HL-60/S4 (cell line): ENCODE measurements at regions not wholly inside any gene's neighbourhood (a gene's known extent, or its start where the extent isn't known, plus 50 kb on each side); places are given as distances from the start of the nearest gene placed in this dataset.

Experiments
- in situ Hi-C: fragments of 300-500 bp; cut with MboI; formaldehyde crosslinking; loops from 2 replicates; pipeline ENCODE4 v1.14.3; 2022; ENCODE audit warnings: low sequenced_read_pairs

DNA sequence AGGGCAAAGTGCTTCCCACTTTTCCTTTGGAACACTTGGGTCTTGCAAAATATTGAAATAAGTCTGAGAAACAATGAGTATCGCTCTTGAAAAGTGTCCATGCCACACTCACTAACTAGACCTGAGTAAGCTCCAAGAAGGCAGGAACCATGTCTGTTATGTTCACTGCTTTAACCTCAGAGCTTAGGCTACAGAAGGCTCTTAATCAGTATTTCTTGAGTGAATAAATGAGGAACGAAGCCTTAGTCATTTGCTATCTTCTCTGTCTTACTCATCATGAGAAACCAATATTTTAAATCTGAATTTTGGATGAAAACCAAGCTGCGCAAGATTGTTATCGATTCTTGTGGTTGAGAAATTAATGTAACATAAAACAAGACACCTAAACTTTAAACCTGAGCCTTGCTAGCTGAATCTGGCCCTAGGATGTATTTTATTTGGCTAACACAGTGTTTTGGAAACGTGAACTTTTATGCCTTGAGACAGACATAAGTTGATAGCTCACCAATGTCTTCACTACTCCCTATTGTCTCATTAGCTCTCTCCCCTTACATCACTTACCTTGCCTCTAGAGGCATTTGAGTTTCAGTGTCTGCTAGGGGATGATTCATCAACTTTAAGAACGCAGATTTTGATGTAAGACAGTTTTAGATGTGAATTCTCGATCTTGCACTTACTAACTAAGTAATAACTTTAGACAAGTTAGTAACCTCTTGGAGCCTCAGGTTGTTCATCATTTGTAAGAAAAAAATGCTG lies 392.8 kb upstream of the MEIS1 start:
- in situ Hi-C loops: no loop called here

DNA sequence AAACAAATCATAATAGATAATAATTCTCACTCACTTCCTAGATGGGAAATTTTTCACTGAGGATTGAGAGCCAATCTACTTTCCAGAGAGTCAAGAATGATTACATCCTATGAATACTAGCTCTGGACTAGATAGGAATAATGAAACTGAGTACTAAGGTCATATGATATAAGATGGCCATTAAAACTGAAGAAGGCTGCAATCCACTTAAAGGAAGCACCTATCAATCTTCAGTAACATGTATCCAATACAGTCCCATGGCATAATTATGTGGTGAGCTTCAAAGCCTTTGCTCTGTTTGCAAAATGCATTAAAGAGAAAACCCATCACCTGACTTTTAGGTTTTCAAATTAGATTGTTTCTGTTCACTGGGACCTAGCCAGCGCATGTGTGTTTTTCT lies 398.0 kb upstream of the MEIS1 start:
- in situ Hi-C loops: no loop called here

DNA sequence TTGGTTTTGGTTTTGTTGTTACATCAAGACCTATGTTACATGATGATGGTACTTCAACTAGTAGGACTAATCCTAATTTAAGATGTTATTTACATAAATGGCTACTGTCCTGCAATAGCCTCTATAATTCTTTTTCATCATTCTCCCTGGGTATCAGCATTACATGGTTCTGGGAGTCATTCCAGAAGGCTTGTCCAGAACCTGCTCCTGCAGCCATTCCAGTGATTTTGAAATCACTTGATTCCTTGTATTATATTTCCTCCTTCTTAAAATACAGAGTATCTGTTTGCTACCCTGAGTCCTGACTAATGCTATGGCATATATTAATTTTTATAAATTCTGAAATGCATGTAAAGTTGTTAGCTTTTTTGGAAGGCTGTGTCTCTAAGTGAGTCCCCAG lies 400.5 kb upstream of the MEIS1 start:
- in situ Hi-C loops: no loop called here

DNA sequence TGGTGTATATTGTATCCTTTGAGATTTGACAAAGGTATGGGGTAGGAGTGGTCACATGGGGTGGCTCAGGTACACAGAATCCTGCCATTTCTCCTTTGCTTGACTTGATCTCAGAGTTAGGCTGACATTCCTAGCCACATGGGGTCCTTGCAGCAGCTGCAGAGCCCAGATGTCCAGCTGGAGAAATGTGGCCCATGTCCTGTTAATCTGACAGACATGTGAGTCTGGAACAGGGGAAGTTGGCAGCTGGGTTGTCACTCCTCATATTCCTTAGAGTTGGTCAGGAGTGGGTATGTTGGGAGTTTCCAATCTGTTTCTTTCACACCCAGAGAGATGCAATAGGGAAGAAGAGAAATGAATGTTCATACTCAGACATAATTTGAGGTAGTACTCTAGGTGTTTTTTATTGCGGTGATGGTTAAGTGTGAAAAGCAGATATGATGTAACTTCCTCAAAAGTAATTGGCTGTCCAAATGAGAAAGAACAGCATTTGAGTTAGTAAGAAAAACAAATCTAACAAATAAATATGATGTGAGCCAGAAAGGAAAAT lies 402.6 kb upstream of the MEIS1 start:
- in situ Hi-C loops: no loop called here

DNA sequence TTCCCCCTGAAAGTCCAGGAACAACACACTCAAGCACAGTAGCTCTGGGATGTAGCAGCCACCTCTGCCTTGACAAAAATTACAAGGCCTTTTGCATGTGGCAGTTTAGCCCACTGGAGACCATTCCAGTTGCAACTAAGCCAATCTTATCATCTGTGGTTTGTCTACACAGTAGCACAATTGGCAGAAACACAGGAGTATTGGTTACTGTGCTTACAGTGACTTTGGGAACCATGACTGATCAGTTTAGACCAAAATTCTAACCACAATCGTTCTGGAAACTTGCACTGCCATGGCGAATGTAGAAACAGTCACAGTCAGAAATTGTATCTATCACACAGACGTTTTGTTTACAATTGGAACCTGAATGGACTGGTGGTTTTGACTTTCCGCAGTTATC lies 403.7 kb upstream of the MEIS1 start:
- in situ Hi-C loops: no loop called here

DNA sequence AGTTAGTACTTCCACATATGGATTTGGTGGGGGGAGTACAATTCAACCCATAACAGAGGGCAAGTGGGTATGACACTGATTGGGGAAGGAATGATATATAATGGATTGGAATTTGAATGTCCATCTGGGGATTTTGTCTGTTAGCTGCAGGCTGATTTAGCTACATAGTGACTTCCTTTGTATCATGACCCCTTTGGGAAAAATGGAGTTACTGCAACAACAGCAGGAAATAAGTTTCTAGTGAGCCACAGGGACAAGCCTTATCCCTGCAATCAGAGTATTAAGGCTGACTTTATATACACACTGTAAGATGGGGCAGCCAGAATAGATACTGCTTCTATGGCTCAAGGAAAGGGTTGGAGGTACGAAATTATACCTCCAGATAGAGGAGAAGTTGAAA lies 404.4 kb upstream of the MEIS1 start:
- in situ Hi-C loops: no loop called here

DNA sequence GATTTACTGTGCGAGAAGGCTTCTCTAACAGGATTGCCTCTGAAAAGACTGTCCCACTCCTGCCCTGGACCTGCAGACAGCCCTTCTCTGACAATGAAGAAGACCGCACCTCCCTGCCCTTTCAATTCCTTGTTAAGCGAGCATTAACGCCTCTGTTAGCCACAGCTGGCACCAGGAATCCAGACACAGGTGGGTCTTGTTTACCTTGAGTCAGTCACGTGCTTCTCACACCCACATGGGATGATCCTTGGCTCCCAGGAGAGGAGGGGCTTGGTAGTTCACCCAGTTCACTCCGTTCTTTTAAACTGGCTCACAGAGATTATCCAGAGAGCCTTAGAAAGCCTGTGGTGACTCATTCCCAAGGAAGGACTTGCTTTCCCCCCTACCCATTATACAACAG lies 410.5 kb upstream of the MEIS1 start:
- in situ Hi-C loops: no loop called here

DNA sequence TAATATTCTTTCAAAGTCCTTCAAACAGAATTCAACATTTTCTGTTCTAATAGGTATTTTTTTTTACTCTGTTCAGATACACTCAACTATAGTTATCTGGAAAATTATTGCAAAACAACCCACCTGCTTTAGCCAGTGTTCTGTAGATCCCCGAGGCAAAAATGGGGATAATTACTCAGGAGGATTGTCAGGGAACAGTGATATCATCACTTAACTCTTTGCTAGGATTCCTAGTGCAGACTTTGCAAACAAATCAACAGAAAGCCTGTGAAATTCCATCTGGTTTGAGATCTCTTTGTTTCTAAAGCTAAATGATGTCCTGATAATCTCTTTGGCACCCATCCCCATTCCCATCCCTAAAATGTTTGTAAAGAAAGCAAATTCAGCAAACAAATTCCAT lies 413.6 kb upstream of the MEIS1 start:
- in situ Hi-C loops: no loop called here

DNA sequence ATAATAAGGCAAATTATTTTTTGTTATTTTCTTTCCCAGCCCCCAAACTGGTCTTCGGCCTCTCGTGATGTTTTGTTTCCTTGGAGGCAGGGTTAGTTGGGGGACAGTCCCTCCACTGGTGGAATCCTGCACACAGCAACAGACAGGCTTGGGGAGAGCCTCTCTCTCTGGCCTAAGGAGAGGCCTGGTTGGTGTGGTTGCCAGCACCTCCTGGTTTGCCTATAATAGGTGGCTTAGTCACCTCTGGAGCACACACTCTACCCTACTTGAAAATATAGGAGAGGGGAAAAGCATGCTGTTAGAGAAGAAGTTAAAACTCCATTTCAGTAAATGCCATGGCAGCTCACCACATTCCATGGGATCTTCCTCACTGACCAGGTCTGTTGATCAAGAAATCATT lies 417.2 kb upstream of the MEIS1 start:
- in situ Hi-C loops: no loop called here

DNA sequence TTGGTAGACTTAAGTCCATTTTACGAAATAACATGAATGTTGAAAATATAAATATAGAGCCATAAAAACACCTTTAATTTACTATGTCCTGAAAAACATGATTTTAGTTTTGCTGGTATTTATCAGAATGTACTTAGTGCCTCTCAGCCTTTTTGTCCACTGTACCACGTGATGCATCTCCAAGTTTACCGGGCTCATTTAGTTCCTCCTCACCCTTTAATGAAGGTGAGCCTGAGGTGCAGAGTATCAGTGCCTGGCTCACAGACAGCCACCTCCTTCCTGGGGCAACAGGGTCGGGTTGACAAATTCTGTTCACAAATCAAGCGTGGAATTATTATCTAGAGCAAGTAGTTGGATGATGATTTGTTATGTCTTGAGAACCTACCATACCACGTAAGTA lies 420.5 kb upstream of the MEIS1 start:
- in situ Hi-C loops: no loop called here

DNA sequence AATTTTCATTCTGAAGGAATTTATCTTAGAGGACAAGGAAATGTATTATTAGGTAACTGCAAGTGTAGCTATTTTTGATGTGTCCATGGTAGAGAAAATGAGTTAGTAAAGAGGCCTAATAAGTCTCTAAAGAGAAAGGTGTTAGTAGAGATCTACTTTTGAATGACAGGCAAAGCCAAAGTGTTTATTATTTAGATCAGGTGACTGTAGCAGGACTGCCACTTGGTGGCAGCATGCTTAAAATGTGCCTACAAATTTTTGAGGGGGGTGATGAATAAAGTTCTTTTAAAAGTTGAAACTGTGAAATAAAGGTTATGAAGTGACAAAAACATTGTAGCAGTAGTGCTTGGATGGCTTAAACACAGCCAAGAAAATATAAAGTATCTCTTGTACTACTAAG lies 421.5 kb upstream of the MEIS1 start:
- in situ Hi-C loops: no loop called here

DNA sequence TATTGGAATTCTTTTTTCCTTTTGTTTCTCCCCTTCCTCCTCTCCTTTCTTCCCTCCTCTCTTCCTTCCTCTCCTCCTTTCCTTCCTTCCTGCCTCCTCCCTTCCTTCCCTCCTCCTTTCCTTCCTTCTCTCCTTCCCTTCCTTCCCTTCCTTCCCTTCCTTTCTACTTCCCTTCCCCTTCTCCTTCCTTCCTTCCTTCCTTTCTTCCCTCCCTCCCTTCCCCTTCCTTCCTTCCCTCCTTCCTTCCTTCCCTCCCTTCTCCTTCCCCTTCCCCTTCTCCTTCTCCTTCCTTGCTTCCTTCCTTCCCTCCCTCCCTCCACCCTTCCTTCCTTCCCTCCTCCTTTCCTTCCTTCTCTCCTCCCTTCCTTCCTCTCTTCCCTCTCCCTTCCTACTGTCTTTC lies 431.0 kb upstream of the MEIS1 start:
- in situ Hi-C loops: no loop called here

DNA sequence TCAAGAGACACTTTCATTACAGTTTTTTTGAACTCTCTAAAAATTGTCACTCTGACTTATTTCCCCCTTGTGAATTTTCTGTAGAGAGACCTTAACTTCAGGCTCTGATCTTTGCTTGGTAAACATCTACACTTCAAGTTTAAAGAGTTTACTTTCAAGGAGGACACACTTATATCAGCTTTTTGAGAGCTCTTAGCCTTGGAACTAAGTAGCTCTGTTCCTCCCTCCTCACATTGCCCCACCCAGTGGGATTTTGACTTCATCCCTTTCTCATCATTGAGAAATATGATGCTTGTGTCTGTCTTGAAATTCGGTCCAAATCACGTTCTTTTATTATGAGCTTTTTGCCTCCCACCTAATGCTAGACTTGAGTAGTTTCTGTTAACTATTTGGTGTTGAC lies 433.4 kb upstream of the MEIS1 start:
- in situ Hi-C loops: no loop called here

DNA sequence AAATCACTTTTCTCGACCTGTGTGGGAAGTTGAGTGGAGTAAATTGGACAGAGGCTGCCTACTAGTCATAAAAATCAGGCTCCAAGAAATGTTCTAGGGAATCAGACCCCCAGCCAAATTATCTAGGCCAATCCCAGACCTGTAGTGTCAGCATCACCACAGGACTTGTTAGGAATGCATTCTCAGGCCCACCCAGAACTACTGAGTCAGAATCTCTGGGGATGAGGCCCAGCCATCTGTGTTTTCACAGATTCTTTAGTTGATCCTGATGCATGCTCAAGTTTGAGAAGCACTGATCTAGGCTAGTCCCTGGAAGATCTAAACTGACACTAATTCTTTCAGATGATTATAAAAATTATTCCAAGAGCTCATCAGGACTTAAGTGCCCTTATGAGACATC lies 434.0 kb upstream of the MEIS1 start:
- in situ Hi-C loops: no loop called here

DNA sequence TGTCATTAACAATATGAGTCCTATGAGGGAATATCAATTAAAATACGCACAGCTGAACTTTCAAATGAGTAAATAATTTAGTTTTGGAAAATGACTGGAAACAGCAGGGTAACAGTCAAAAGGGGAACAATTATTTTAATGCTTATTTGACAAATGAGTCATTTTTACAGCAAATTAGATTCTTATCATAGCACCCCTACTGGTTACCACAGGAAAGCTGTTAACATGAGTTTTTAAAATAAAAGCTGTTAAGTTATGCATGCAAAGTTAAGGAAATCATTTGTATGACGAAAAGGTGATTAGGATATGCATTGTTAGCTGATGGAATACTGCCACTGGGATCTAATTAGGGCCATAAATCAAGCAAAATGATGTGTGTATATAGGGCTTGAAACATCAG lies 435.1 kb upstream of the MEIS1 start:
- in situ Hi-C loops: no loop called here

DNA sequence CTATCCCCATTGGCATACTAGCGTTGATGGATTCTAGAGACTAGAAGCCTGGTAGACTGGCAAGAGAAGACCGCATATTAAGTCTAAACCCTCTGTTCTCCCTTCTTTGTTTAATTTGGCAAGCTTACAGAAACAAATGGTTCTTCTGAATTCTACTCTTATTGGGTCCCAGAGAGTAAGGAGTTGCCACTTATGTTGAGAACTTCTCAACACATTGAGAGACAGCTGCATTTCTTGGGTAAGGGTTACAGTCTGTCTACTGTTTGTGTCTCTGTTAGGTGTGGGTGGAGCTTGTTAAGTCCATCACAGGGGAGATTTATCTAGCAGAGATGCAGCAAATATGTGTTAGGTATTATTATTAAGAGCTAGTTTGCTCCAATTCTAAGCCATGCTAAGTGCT lies 435.8 kb upstream of the MEIS1 start:
- in situ Hi-C loops: no loop called here

DNA sequence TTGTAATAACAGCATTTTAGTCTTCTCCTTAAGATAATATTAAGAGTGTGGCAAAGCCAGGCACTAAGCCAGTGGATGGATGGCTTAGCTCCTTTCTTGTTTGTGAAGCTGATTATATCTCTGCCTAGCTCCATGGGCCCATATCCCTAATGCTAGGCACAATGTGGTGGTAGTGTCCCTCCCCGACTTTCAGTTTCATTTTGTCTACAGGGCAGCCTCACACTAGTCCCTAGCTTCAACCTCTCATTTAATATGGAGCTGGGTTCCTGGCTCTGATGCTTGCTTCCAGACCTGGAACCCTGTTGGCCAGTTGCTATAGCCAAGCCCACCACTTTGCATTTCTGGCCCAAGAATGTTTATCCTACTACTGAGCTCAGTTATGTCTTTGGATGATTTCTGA lies 437.0 kb upstream of the MEIS1 start:
- in situ Hi-C loops: no loop called here

DNA sequence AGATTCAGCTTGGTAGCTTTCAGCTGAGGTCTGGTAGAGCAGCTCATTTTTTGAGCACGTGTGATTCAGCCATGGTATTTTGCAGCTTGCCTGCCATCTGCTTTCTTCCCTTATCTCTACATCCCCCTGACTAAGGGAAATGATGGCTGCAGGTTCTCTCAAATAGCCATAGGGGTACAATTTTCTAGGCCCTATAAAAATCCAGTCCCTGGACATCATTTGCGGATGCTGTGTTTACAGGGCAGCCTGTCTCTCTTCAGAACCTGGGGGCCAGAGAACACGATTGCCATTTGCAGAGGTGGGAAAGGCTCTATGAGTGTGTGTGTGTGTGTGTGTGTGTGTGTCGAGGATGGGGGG lies 442.7 kb upstream of the MEIS1 start:
- in situ Hi-C loops: no loop called here

DNA sequence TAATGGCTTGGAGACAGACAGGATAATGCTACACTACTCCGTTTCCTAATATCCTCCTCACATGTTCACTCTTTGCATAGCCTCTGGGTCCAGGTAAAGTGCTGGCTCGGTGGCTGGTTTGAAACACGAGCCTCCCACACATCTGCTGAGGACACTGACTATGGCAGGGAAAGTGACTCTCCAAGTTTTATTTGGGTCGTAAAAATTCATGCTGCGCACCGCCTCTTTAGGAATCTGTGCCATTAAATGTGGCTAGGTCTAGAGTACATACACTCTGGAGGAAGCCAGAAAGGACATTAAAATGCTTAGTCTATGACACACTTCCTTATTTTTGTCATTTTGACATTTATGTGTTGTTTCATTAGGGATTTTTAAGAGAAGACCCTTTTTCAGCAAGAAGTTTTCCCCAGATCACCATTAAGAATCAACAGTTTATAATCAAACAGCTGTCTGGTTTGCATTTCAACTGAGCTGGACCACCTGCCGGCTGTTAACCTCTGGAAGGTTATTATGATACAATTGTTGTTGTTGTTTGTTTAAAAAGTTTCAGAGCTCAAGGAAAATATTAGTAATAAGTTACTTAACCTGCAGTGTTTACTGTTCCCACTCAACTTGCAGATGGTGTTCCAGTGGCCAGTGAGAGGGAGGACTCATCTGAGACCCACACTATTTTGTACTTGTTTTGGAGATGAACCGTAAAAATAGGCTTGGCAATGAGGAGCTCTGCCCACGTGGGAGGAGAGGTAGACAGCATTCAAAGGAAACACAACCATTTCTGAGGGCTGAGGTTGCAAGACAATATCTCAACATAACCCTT lies 443.3 kb upstream of the MEIS1 start:
- in situ Hi-C loops: no loop called here

DNA sequence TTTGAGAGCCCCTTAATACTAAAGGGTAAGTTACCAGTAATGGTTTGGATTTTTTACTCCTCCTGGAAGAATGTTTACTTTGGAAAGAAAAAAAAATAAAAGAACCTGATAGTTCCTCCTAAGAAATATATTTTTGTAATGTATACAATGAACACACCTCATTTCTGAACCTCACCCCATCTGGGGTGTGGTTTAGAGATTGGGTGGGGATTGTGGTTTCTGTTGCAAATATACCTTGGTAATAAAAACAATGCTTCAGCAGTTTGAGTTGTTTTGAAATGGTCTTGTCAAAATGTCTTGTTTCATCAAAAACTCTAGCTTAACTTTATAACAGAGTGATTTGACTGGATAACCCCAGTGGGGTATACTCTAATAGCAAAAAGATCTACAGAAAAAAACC lies 448.9 kb upstream of the MEIS1 start:
- in situ Hi-C loops: no loop called here

DNA sequence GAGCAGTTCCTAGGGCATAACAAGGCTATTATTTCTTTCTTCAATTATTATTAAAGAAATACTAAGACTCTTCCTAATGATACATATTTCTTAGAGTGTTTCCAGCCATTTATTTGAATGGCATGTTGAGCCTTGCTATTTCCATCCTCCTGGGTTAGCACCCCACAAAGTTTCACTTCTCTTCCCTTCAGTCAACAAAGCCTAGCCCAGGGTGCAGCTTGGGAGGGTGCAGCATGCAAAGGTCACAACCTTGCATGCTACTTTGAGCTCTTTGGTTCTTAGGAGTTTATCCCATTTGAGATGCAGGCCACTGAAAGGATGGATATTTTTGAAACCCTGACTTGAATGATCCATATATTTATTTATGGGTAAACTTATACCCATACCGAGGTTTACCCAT lies 454.4 kb upstream of the MEIS1 start:
- in situ Hi-C loops: no loop called here

DNA sequence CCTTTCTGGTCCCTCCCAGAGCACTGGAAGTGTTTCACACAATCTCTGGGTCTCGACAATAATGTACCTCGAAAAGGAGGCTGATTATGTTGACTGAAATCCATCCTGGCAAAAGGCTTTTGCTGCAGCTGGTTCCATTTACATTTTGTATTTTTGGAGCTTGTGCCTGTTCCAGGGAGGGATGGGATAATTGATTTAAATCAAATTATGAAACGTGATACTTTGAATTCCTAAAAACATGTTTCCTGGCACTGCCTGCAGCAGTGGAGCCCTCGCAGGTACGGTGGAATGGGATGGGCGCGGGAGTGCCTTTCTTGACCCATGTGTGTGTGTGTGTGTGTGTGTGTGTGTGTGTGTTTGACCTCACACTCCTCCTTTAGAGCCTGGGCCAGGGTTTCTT lies 455.5 kb upstream of the MEIS1 start:
- in situ Hi-C loops: no loop called here
